DOHH2 (cell line): ENCODE measurements at regions not wholly inside any gene's neighbourhood (a gene's known extent, or its start where the extent isn't known, plus 50 kb on each side); places are given as distances from the start of the nearest gene placed in this dataset.
"Not testable (repeated sequence)": the region's sequence is repeated elsewhere in the genome, so short reads cannot be mapped to it uniquely, and the experiment has no call there.

Experiments used
- EZH2phosphoT487 ChIP-seq: fragments of 200-600 bp; sonication (generic); IDR thresholded peaks from 2 replicates; pipeline ENCODE4 v1.6.1; 2017; ENCODE audit warnings: borderline replicate concordance, mild to moderate bottlenecking, antibody characterized with exemption, low read length, moderate library complexity, mixed read lengths
- TF ChIP-seq, protein P1 (sequence below): fragments of 200-600 bp; sonication (generic); IDR thresholded peaks from one replicate; pipeline ENCODE4 v1.5.1; 2014; ENCODE audit warnings: antibody characterized with exemption, mild to moderate bottlenecking, low read depth, low read length; ENCODE audit not compliant: poor library complexity, severe bottlenecking

DNA sequence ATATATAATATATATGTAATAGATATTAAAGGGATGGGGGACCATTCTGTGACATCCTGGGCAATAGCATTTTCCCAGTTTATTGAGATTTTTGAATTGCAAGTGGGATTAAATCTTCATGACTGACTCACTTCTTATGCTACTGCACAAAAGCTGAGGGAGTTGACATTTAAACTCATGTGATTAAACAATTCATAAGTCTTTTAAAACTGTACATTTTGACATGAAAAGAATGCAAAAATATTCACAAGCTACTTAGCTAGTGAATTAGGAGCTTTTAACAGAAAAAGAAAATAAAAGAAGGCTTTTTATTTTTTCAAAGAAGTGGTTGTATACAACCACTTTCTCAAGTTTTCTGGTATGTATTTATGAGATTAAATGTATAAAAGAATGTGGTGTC lies 179.4 kb upstream of the POMZP3 start:
- TF ChIP-seq, protein P1, sequence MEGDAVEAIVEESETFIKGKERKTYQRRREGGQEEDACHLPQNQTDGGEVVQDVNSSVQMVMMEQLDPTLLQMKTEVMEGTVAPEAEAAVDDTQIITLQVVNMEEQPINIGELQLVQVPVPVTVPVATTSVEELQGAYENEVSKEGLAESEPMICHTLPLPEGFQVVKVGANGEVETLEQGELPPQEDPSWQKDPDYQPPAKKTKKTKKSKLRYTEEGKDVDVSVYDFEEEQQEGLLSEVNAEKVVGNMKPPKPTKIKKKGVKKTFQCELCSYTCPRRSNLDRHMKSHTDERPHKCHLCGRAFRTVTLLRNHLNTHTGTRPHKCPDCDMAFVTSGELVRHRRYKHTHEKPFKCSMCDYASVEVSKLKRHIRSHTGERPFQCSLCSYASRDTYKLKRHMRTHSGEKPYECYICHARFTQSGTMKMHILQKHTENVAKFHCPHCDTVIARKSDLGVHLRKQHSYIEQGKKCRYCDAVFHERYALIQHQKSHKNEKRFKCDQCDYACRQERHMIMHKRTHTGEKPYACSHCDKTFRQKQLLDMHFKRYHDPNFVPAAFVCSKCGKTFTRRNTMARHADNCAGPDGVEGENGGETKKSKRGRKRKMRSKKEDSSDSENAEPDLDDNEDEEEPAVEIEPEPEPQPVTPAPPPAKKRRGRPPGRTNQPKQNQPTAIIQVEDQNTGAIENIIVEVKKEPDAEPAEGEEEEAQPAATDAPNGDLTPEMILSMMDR, result not testable (repeated sequence)
- TF ChIP-seq EZH2phosphoT487, result not testable (repeated sequence)
